Vagina (tissue), 2 donors: ENCODE measurements at regions not wholly inside any gene's neighbourhood (a gene's known extent, or its start where the extent isn't known, plus 50 kb on each side); places are given as distances from the start of the nearest gene placed in this dataset.

ENCODE experiments used
- POLR2A ChIP-seq, 2 donors: fragments of 450-650 bp; IDR thresholded peaks; one replicate each; pipeline ENCODE4 v1.6.1; 2017; ENCODE audit warnings: antibody characterized with exemption in 2 of 2, mild to moderate bottlenecking in 2 of 2, moderate library complexity in 2 of 2
- TF ChIP-seq, protein P1 (sequence below), 3 experiments: fragments of 450-650 bp in 2 of 3; fragments of 200-600 bp in 1 of 3; sonication (generic) in 1 of 3; IDR thresholded peaks; one replicate each; pipeline ENCODE4 v1.5.1; 2017 to 2019; ENCODE audit warnings: antibody characterized with exemption in 3 of 3, mild to moderate bottlenecking in 2 of 3, moderate library complexity in 2 of 3

DNA sequence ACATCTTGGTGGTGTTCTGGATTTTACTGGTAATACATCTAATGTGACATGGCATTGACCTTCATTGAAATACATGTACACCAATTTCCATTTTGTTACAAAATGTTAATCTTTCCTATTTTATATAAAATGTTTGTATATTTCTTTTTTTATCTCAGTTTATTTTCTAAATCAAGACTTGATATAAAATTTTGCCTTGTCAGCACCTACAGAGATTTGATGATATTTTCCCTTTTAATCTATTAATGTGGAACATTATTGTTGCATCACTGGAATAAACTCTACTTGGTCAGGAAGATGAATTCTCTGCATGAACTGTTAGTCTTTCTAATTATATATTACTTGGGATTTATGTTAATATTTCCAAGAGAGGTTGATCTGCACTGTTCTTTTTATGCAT, 294.0 kb upstream of the ETAA1 start:
- TF ChIP-seq, protein P1, sequence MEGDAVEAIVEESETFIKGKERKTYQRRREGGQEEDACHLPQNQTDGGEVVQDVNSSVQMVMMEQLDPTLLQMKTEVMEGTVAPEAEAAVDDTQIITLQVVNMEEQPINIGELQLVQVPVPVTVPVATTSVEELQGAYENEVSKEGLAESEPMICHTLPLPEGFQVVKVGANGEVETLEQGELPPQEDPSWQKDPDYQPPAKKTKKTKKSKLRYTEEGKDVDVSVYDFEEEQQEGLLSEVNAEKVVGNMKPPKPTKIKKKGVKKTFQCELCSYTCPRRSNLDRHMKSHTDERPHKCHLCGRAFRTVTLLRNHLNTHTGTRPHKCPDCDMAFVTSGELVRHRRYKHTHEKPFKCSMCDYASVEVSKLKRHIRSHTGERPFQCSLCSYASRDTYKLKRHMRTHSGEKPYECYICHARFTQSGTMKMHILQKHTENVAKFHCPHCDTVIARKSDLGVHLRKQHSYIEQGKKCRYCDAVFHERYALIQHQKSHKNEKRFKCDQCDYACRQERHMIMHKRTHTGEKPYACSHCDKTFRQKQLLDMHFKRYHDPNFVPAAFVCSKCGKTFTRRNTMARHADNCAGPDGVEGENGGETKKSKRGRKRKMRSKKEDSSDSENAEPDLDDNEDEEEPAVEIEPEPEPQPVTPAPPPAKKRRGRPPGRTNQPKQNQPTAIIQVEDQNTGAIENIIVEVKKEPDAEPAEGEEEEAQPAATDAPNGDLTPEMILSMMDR (IDR thresholded peaks at IDR 0.05), result no peak
- no peak for TF ChIP-seq POLR2A (IDR thresholded peaks at IDR 0.05)
